NCI-H526 treated with DMSO at 0.1 percent for 48 hours (cell line): ENCODE measurements at regions not wholly inside any gene's neighbourhood (a gene's known extent, or its start where the extent isn't known, plus 50 kb on each side); places are given as distances from the start of the nearest gene placed in this dataset.

Experiments
- DNase-seq: peaks from one replicate; lab custom pipeline; 2025; lab: John Stamatoyannopoulos, UW

DNA sequence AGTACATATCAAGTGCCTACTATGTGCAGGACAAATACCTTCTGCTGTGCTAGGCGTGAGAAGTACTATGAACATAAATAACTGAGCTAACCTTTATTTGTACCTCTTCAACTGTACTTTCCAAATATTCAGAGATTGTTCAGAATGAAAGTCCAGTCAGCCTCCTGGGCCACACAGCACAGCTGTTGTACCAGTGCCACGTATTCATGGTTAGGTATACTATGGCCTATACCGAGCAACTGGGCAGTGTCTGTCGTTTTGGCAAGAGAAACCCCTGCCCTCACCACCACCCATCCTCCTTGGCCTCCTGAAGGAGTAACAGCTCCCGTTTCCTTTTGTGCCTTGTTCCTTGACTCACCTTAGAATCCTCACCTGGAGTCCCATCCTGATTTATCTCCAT, 53.0 kb downstream of the RASSF10 start:
- DNase-seq = no peak

DNA sequence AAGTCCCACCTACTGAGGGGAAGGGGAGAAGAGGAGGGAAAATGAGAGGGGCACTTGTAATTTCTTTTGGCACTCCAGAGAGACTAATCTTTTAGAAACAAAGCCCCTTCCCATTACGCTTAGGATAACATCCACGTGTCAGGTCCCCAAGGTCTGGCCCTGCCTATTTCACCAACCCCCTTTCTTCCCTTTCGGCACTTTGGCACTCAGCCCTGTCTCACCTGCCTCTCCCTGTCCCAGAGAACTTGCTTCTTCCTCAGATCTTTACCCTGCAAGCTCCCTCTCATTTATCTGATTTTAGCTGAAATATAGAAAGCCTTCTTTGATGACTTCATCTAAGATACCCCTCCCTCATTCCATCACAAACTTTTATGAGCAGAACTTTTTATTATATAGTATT, 55.5 kb downstream of the RASSF10 start:
- DNase-seq = no peak

DNA sequence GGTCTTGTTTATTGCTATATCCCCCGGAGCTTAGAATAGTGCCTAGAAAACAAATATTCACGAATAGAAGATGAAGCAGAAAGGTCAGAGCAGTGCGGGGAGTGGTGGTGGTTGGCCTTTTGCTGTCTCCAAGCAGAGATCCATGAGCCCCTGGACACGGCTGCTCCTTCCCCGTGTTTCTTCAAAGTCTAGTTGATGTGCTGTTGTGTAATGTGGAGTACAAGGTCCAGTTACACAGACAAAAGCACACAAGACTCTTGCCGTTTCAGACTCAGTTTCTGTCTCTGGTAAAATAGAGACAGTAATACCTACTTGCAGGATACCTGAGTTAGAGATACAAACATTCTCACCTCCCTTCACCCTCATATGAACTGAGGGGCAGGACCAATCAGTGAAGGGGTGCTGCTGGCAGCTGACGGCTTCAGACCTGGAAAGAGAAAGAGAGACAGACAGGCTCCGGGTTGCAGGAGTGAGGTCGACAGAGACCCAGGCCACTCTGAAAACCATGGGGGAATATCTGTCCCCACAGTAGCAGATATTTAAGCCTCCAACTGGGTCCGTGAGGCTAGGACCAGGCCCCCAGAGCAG, 56.2 kb downstream of the RASSF10 start:
- no peak for DNase-seq

DNA sequence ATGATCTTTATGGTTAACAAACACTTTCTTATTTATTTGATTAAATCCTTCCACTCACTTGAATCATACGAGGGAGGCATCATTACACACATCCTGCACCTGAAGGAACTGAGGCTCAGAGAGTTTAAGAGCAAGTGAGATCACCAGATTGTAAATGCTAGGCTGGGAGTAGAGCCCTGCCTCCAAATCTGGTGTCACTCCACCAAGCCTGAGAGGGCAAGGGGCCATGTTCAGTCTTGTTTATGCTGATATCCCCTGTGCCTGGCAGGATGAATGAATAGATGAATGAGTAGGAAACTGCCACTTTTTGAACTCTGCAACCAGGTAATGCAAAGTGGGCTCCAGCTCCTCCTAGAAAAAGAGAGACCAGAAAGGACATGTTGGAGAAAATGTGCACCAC, 59.1 kb downstream of the RASSF10 start:
- no peak for DNase-seq

DNA sequence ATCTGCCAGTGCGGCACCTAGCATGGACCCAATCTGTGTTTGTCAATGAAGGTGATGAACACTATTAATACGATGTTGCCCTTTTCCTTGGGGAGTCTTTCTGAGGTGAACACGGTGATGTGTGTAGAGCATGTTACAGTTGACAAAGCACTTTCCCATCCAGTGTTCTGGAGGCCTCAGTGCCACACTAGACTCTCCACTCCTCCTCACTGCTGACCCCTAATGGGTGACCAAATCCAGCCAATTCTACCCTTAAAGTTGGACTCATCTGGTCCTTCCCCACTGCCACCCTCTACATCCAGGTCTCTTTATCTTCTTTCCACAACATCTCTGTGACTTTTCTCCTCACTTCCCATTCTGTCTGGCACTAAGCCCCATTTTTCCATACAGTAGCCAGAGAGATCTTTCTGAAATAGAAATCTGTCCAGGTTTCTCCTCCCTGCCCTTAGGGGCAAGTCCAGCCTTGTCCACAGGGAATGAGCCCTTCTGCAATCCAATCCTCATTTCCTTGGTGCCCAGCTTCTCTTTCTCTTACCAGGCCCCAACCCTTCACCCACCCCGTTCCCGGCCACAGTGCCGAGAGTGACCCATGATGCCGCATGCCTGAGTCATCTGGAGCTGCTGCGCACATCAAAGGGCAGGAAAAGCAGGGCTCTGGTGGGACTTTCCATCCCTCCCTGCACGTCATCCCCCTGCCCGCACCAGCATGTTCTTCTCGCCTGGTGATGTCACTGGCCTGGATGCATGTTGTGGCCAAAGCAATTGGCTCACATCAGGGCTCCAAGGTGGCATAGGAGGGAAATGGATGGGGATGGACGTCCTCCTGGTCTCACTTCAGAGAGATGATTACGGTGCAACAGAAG, 64.2 kb downstream of the RASSF10 start:
- no peak for DNase-seq

DNA sequence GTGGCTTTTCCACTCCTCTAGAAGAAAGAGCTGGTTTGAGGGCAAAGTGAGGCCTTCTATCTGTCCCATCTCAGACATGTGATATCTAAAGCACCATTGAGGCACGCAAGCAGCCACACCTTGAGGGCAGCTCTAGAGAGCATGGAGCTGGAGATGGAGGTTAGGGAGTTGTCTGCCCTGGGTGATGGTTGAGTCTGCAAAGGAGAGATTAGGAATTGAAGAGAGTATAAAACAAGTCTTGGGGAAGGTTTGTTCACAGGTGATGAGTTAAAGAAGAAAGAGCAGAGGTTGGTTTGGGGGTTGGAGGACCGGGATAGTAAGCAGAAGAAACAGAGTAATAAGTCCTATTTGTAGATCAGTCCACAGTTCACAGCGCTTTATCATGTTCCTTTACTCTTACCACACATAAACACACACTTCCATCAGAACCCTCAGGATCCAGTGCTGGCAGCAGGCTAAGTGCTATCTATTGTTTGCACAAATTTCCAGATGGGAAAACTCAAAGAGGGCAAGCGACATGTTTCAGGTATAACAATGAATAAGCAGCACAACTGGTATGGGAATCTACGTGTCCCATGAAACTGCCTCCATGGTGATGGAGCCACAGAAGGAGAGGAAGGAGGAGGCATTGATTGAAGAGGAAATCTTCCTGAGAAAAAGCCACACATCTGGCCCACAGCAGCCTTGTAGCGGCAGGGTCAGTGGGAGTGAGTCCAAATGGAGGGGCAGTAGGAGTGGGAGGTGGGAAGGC, 65.8 kb downstream of the RASSF10 start:
- no peak for DNase-seq

DNA sequence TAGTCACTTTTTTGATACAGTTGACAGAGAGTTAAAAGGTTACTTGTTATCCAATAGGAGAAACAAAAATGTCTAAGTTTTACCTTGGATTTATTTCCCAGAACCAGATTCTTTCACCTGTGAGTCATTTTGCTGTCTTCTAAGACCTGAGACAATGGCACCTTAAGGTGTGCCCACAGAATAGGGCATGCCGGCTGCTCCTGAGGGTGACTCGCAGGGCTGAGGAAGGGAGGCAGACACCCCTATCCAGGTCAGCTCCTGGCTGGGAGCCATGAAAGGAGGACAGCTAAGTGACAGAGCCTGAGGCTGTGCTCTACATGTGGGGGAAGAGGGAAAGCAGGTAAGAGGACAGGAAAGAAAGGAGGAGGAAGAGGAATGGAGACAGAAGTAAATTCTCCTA, 67.8 kb downstream of the RASSF10 start:
- no peak for DNase-seq

DNA sequence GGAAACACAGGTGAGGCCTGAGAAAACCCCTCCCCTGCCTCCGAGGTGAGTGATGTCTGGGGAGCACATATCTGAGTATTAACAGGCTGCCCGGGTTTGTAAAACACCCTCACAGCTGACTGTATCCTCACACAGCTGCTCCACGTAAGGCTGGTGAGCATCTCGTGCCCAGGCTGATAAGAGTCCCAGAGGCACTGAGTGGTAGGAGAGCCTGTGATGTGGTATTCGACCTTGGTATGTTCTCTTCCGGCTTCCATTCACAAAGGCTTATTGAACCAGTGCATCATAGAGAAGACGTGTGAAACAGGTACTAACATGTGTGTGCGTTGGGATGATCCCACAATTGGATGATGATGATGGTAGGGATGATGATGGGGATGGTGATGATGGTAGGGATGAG, 71.7 kb downstream of the RASSF10 start:
- DNase-seq = no peak

DNA sequence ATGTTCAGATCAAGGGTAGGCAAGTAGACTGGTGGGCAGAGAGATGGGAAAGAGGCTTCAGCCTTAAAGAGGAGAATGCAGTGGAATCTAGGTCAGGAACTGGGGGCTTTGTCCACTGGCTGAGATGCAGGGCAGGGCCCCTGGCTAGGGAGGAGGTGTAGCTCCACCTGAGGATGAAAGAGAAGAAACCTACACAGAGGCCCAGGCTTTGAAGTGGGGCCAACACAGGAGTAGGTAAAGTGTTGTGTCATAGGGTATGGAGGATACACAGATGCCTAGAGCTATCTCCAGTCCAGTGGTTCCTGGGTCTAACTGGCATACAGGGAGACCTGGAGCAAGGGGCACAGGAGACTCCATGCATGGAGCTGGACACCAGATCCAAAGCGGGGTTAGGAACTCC, 73.5 kb downstream of the RASSF10 start:
- DNase-seq = no peak

DNA sequence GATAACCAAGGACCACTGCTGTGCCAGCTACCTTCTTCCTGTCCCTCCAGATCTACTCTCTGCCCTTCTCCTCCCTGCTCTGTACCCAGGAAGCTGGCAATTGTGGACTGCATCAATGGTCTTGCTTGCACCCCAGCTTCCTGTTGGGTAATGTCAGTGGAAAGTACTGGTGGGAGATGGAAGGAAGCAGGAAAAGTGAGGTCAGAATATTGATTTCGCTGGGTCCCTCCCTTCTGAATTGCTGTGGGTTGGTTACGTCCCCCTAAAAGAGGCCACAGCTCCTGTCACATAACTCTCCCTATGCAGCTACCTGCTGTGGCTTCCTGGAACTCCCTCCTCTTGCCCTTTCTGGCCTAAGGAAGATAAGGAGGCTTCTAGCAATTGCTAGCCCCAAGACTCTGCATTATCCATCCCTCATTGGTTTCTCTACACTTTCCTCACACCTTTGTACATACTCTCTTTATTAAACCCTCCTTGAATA, 81.2 kb downstream of the RASSF10 start:
- no peak for DNase-seq

DNA sequence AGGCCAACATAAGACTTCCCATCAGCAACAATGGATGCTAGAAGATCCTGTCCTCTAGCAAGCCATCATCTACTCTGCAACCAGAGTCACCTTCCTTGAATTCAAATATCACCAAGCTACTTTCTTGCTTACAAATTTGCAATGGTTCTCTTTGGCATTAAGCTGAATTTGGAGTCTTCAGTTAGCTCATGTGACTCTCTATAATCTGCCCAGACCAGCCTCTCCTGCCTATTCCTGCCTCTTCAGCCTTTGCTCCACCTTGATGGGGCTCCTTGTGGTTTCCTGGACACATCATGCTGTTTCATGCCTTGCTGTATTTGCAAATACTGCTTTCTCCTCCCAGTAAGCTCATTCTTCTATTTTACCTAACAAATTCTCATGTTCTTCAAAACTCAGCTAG, 82.3 kb downstream of the RASSF10 start:
- DNase-seq = no peak

DNA sequence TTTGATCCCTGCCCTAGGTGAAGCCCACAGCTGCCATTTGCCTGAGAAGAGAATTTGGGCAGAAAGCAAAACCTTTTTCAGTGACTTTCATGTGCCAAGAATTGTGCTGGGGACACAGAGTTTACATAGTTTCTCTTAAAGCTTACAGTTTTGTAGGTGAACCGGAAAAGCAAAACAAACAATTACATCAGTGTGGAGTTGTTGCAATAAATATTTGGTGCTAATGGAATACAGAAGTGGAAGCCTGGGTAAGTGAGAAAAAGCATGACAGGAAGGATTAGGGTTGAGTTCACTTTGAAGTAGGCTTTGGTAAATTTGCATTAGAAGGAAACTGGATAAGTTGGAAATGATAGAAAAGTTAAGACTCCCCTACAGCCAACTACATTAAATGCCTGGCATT, 82.7 kb downstream of the RASSF10 start:
- DNase-seq = no peak

DNA sequence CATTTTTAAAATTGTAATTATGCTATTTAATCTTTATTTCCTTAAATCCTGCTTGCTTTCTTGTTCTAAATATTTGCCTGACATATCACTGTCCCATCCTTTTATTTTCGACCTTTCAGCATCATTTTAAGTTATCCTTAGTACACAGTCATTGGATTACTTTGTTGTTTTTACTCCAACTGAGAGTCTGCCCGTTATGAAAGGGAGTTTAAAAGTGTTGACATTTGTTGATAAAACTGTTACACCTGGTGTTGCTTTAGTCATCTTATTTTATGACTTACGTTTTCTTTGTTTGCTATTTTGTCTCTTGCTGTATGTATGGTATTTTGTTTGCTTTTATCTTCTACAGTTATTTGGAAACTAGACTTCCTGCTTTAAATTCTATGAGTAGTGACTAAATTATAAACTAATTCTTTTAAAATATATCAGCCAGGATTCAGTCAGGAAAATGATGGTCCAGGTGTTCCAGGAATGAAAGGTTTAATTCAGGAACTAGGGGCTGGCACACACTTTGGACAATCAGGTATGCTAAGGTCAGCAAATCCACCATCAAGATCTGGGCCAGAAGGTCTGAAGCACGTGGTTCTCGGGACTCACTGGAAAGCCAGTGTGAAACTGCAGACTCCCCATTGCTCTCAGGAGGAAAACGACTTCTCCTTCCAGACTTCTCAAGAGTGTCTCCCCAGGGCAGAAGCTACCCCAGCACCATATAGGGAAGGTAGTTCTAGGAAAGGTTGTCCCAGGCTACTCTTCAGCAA, 86.0 kb downstream of the RASSF10 start:
- DNase-seq = no peak

DNA sequence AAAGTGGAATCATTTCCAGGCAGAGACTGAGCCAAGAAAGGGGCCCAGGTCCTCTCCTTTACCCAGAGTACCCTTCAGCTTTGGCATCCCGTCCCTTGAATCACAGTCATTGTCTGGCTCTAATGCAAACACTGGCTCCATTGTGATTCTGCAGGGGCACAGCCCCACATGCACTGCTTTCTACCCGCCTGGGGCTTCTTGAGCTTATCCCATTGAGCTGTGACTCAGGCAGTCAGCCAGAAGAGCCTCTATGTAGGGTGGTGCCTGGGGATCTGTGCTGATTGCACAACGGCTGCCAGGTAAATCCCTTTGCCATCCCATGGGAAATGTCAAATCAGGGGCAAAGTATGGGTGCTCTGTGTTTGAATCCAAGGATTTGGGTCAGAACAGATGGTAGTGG, 88.9 kb downstream of the RASSF10 start:
- no peak for DNase-seq

DNA sequence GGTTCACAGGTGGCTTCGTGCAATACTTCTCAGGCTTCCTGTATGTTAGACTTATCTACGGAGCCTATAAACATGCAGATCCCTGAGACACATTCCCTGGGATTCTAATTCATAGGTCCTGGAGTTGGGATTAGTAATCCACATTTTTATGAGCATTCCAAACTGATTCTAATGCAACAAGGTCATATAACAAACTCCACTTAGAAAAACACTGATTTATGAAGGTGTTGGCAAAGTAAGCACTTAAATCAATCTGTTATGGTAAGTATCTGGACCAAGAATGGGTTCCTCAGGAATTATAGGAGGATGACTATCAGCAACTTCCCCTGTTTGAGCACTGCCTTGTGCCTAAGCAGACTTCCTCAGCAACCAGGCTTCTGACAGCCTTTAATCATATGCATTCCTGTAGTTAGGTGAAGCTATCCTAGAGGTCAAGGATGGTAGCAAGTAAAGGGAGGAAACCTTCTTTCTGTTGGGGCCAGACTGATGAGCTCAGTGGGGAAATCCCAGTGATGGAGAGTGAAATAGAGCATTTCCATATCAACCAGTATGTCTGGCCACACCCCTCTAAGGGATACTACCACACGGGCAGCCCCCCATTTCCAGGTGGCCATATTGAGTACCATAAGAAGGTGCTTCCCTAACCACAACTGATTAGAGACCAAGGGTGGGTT, 89.6 kb downstream of the RASSF10 start:
- no peak for DNase-seq

DNA sequence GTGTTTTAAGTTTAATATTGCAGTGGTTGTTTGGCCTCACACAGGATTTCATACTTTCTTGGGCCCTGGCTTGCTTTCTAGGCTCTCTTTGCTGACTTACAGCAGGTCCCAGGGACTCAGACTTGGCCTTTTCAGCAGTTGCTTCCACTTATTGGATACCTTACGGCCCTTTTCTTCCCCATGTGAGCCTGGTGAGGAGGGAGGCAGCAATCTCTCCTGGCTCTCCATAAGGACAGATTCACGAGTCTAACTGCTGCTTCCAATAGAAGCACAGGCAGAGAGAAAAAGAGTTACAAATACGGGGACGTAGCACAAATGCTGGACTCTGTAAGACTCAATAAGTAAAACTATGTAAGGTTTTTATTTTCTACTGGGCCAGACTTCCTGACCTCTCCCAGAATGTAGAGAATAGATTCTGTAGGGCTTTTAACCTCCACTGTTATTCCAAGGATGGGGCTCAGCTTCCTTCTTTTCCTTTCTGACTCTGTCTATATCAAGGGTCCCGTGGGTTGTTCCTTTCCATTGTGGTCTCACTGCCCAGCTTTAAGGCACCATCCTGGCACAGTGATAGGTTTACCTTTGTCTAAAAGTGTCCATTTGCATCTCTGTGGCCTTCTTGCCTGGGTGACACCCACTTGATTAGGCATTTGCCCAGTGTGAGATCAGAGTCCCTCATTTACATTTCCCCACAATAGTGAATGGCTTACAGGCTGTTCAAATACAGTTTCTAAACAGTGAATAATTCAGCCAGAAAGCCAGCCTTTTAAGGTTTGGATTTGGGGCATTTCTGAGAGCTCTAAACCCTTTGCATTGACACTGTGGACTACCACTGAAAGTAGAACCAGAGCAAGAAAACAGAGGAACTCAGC, 92.8 kb downstream of the RASSF10 start:
- peak; percentile 22 for DNase-seq

DNA sequence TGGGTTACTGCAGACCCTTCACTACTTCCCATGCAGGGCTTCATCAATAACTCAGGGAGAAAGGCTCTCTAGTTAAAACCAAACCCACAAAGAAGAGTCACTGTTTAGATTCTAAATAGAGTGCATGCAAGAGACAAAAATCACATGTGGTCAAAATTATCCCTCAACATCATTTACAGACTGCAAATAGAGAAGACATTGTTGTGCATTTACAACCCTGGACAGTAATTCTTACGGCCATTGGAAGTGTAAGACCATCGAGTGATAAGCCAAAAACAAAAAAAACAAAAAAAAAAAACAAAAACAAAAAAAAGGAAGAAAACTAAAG, 93.4 kb downstream of the RASSF10 start:
- no peak for DNase-seq

DNA sequence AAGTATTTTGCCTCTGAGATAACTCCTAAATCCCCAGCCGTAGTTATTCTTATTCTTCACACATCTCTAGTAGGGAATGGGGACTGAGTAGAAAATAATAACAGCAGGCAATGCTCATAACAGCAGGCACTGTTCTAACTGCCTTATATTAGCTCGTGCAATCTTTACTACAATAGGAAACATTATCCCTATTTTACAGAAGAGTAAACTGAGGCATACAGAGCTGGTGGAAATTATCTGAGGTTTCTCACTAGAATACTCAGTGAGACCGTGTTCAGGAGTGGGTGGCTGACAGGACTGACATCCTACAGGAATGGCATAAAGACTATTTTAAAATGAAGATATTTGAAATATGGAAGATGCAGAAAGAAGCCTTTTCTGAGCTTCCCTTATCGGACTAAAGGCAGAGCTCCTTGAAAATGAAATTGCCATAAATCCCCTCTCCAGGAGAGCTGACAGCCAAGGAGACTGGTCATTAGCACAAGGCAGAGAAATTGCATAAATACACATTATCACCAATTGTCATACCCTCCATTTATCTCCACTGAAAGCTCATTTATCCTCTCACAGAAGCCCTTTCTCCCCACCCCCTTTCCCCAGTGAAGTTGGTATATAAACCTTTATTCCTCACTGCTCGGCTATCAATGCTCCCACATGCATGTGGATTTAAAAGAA, 93.9 kb downstream of the RASSF10 start:
- no peak for DNase-seq

DNA sequence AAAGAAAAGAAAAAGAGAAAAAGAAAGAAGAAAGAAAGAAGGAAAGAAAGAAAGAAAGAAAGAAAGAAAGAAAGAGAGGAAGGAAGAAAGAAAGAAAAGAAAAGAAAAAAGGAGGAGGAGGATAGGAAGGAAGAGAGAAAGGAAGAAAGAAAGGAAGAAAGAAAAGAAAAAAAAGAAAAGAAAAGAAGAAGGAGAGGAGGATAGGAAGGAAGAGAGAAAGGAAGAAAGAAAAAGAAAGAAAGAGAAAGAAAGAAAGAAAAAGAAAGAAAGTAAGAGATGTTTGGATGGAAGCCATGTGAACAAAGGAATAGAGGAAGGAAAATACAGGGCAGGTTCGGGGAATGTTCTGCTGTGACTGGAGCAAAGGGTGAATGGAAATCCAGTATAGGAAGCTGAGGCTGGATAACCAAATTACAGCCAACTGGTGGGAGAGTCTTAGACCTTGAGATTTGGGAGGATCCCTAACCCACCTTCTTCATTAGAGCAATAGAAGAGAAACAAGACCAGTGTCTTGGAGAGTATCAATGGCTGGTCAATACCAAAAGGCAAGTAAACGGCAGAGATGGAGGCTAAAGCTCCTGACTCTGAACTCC, 94.9 kb downstream of the RASSF10 start:
- DNase-seq = no peak
